Cardiac muscle cell (in vitro differentiated cells and primary cell): ENCODE measurements at regions not wholly inside any gene's neighbourhood (a gene's known extent, or its start where the extent isn't known, plus 50 kb on each side); places are given as distances from the start of the nearest gene placed in this dataset.

ENCODE experiments used
- DNase-seq, 2 donors: peaks; one replicate each; pipeline versions ENCODE4 v3.0.0 to v3.0.0-alpha.2; 2010 to 2017; ENCODE audit warnings: low read depth in 1 of 2, low spot score in 1 of 2
- H3K27ac ChIP-seq: fragments of 200-600 bp; sonication (generic); 2 replicates; pipeline ENCODE4 v1.5.1; 2016
- H3K27me3 ChIP-seq: fragments of 200-600 bp; sonication (generic); 2 replicates; pipeline ENCODE4 v1.6.0; 2016; ENCODE audit warnings: control low read depth
- H3K36me3 ChIP-seq: fragments of 200-600 bp; sonication (generic); 2 replicates; pipeline ENCODE4 v1.5.1; 2016; ENCODE audit warnings: control low read depth
- H3K4me1 ChIP-seq: fragments of 200-600 bp; sonication (generic); 2 replicates; pipeline ENCODE4 v1.8.1; 2017; ENCODE audit warnings: low read depth, mild to moderate bottlenecking, mixed run types
- H3K4me3 ChIP-seq: fragments of 200-600 bp; sonication (generic); 2 replicates; pipeline ENCODE4 v1.5.1; 2016; ENCODE audit warnings: mild to moderate bottlenecking
- H3K9me3 ChIP-seq: fragments of 200-600 bp; sonication (generic); 2 replicates; pipeline ENCODE4 v1.5.1; 2017; ENCODE audit warnings: low read depth, mild to moderate bottlenecking, control low read depth
- CTCF ChIP-seq: IDR thresholded peaks from 2 replicates; pipeline ENCODE4 v1.5.1; 2012; ENCODE audit warnings: low read depth, mild to moderate bottlenecking, low read length

GRCh38 chrX:574251-574650, 56.3 kb upstream of the SHOX start:
- H3K4me1 ChIP-seq, result no peaks in the 10 kb centered on the region
- no peak overlapping the region for H3K27ac ChIP-seq
- no peak for TF ChIP-seq CTCF
- no peak overlapping the region for H3K4me3 ChIP-seq
- DNase-seq, result no peak
- H3K27me3 ChIP-seq, result no peaks in the 10 kb centered on the region
- no peaks in the 10 kb centered on the region for H3K36me3 ChIP-seq
- no peaks in the 10 kb centered on the region for H3K9me3 ChIP-seq

GRCh38 chrX:574830-575229, 55.8 kb upstream of the SHOX start:
- no peaks in the 10 kb centered on the region for H3K9me3 ChIP-seq
- no peak for TF ChIP-seq CTCF
- H3K27me3 ChIP-seq, result no peaks in the 10 kb centered on the region
- no peak overlapping the region for H3K27ac ChIP-seq
- no peaks in the 10 kb centered on the region for H3K36me3 ChIP-seq
- H3K4me1 ChIP-seq, result no peaks in the 10 kb centered on the region
- H3K4me3 ChIP-seq, result no peak overlapping the region
- DNase-seq, result no peak

- Histone ChIP-seq H3K36me3 (no peaks in the 10 kb centered on the region), H3K27ac (no peak overlapping the region), H3K4me1 (no peaks in the 10 kb centered on the region), H3K9me3 (no peaks in the 10 kb centered on the region), H3K4me3 (no peak overlapping the region), H3K27me3 (no peaks in the 10 kb centered on the region)
- peak in 1 of 2 donors; percentile 4 for DNase-seq
- no peak for TF ChIP-seq CTCF
These were observed 53.6 kb upstream of the SHOX start for GRCh38 chrX:576904-577560.

- H3K27me3 ChIP-seq, result no peaks in the 10 kb centered on the region
- H3K9me3 ChIP-seq, result no peaks in the 10 kb centered on the region
- no peaks in the 10 kb centered on the region for H3K36me3 ChIP-seq
- peak in 1 of 2 donors; percentile 2 for DNase-seq
- H3K4me1 ChIP-seq, result no peaks in the 10 kb centered on the region
- H3K4me3 ChIP-seq, result no peak overlapping the region
- no peak for TF ChIP-seq CTCF
- H3K27ac ChIP-seq, result no peak overlapping the region
These were observed 52.1 kb upstream of the SHOX start for GRCh38 chrX:578531-578930.

GRCh38 chrX:580030-580429, 50.6 kb upstream of the SHOX start:
- Histone ChIP-seq H3K27me3 (peaks cover 1% of the 10 kb centered on the region), H3K36me3 (no peaks in the 10 kb centered on the region), H3K27ac (no peak overlapping the region), H3K4me3 (no peak overlapping the region), H3K9me3 (no peaks in the 10 kb centered on the region), H3K4me1 (no peaks in the 10 kb centered on the region)
- peak in 1 of 2 donors; percentile 4 for DNase-seq
- TF ChIP-seq CTCF, result no peak
